ENCODE measurements at regions not wholly inside any gene's neighbourhood (a gene's known extent, or its start where the extent isn't known, plus 50 kb on each side); places are given as distances from the start of the nearest gene placed in this dataset.

DNA sequence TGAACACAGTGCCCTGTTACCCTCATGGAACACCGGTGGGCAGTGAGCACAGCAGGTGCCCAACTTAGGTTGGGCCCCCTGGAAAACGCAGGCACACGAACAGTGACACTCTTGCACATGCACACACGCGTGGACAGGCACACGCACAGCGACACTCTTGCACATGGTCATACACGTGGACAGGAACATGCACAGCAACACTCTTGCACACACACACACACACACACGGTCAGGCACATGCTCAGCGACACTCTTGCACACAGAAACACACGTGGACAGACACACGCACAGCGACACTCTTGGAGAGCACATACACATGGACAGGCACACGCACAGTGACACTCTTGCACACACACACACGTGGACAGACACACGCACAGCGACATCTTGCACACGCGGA, 559.4 kb upstream of the ADAMTS16 start:
- no peaks in the 10 kb centered on the region for H4K20me1 ChIP-seq (ENCODE audit: insufficient read depth, low read length)
- no peaks in the 10 kb centered on the region for H3K79me2 ChIP-seq (ENCODE audit: insufficient read depth, low read depth, low read length)
- intact Hi-C loops (cut with micrococcal nuclease; ENCODE audit: unreplicated experiment) = no loop called here
- no peak overlapping the region for H3K4me2 ChIP-seq (ENCODE audit: low read length)
- BruUV-seq (replicated peaks) = no TSS peak
- no peak for TF ChIP-seq CTCF (conservative IDR thresholded peaks at IDR 0.05; ENCODE audit: low read length)
- DNase-seq (ENCODE audit: low spot score) = no peak
- no peak overlapping the region for H3K4me3 ChIP-seq (ENCODE audit: low read depth, low read length, poor library complexity, severe bottlenecking)
- H3K9me2 ChIP-seq (ENCODE audit: insufficient read depth, low read length) = no peaks in the 10 kb centered on the region
- ChIA-PET POLR2A (no interaction called here), CTCF (ENCODE audit: unreplicated experiment) (no interaction called here)
- H2AFZ ChIP-seq (ENCODE audit: low read length) = no peak overlapping the region
- no peak overlapping the region for H3K27ac ChIP-seq (ENCODE audit: low read depth, low read length, poor library complexity, severe bottlenecking)
- no peaks in the 10 kb centered on the region for H3K4me1 ChIP-seq (ENCODE audit: insufficient read depth, low read length, poor library complexity, severe bottlenecking)
- H3K9me3 ChIP-seq (ENCODE audit: low read length) = no peaks in the 10 kb centered on the region
- no peaks in the 10 kb centered on the region for H3K36me3 ChIP-seq (ENCODE audit: insufficient read depth, low read length)

DNA sequence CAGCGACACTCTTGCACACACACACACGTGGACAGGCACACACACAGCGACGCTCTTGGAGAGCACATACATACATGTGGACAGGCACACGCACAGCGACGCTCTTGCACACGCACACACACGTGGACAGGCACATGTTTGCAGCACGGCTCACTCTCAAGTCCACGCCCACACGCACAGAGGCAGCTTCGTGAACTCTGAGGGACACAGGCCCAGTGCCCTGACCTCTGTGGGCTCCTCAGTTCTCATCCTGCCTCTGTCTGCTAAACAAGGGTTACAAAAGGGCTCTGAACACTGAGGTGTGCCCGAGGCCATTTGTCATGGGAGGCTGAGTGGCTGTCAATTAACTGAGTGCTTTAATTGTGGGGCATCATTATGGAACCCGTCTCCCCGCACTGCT, 558.8 kb upstream of the ADAMTS16 start:
- Histone ChIP-seq H3K9me2 (ENCODE audit: insufficient read depth, low read length) (no peaks in the 10 kb centered on the region), H2AFZ (ENCODE audit: low read length) (no peak overlapping the region), H4K20me1 (ENCODE audit: insufficient read depth, low read length) (no peaks in the 10 kb centered on the region), H3K4me2 (ENCODE audit: low read length) (no peak overlapping the region), H3K4me1 (ENCODE audit: insufficient read depth, low read length, poor library complexity, severe bottlenecking) (no peaks in the 10 kb centered on the region), H3K36me3 (ENCODE audit: insufficient read depth, low read length) (no peaks in the 10 kb centered on the region), H3K9me3 (ENCODE audit: low read length) (no peaks in the 10 kb centered on the region), H3K79me2 (ENCODE audit: insufficient read depth, low read depth, low read length) (no peaks in the 10 kb centered on the region), H3K4me3 (ENCODE audit: low read depth, low read length, poor library complexity, severe bottlenecking) (no peak overlapping the region), H3K27ac (ENCODE audit: low read depth, low read length, poor library complexity, severe bottlenecking) (no peak overlapping the region)
- TF ChIP-seq EZH2phosphoT487 (IDR thresholded peaks at IDR 0.05; ENCODE audit: borderline replicate concordance, low read depth, low read length) = no peak
- intact Hi-C loops (cut with micrococcal nuclease; ENCODE audit: unreplicated experiment) = no loop called here
- BruUV-seq (replicated peaks) = no TSS peak
- POLR2A ChIA-PET = no interaction called here
- CTCF ChIA-PET (ENCODE audit: unreplicated experiment) = no interaction called here
- no peak for DNase-seq (ENCODE audit: low spot score)

DNA sequence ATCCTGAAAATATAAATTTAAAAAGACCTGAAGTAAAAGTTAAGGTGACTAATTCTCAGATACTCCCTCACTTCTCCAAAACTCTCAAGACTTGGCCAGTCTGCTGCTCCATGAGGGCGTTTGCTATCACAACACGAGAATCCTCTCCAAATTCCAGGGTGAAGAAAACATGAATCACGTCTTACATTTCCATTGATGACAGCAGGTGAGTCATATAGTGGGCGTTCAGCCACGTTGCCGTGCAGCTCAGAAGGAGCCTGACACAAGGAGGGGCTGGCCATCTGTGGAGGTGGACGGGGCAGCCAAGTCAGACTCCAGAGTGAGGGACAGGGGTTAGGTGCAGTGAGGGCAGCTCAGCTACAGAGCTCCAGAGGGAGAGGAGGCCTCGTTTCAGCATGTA, 555.1 kb upstream of the ADAMTS16 start:
- H3K9me3 ChIP-seq (ENCODE audit: low read length) = no peaks in the 10 kb centered on the region
- intact Hi-C loops (cut with micrococcal nuclease; ENCODE audit: unreplicated experiment) = no loop called here
- no peaks in the 10 kb centered on the region for H3K9me2 ChIP-seq (ENCODE audit: insufficient read depth, low read length)
- H3K36me3 ChIP-seq (ENCODE audit: insufficient read depth, low read length) = no peaks in the 10 kb centered on the region
- H3K4me2 ChIP-seq (ENCODE audit: low read length) = no peak overlapping the region
- no peaks in the 10 kb centered on the region for H3K4me1 ChIP-seq (ENCODE audit: insufficient read depth, low read length, poor library complexity, severe bottlenecking)
- H3K27ac ChIP-seq (ENCODE audit: low read depth, low read length, poor library complexity, severe bottlenecking) = no peak overlapping the region
- H4K20me1 ChIP-seq (ENCODE audit: insufficient read depth, low read length) = no peaks in the 10 kb centered on the region
- no peak overlapping the region for H2AFZ ChIP-seq (ENCODE audit: low read length)
- CTCF ChIA-PET (ENCODE audit: unreplicated experiment) = no interaction called here
- DNase-seq (ENCODE audit: low spot score) = no peak
- H3K4me3 ChIP-seq (ENCODE audit: low read depth, low read length, poor library complexity, severe bottlenecking) = no peak overlapping the region
- POLR2A ChIA-PET = interaction anchor here (0.6 kb wide), 1 partner anchor 1064 kb away, joined by 3 read pairs; no protein-coding TSS in a partner anchor
- BruUV-seq (replicated peaks) = no TSS peak
- TF ChIP-seq CTCF (conservative IDR thresholded peaks at IDR 0.05; ENCODE audit: low read length) = no peak
- no peak for TF ChIP-seq EZH2phosphoT487 (IDR thresholded peaks at IDR 0.05; ENCODE audit: borderline replicate concordance, low read depth, low read length)
- H3K79me2 ChIP-seq (ENCODE audit: insufficient read depth, low read depth, low read length) = no peaks in the 10 kb centered on the region

All from OCI-LY7 (cell line).